ENCODE measurements at regions not wholly inside any gene's neighbourhood (a gene's known extent, or its start where the extent isn't known, plus 50 kb on each side); places are given as distances from the start of the nearest gene placed in this dataset.

- H3K27ac Mint-ChIP-seq, result no peak overlapping the region
- no peaks in the 10 kb centered on the region for H3K27me3 Mint-ChIP-seq
- H3K4me3 Mint-ChIP-seq (ENCODE audit: low read depth), result no peak overlapping the region
- H3K9me3 Mint-ChIP-seq (ENCODE audit: low read depth), result no peaks in the 10 kb centered on the region
- H3K36me3 Mint-ChIP-seq (ENCODE audit: insufficient read depth), result no peaks in the 10 kb centered on the region
- no peak for DNase-seq (ENCODE audit: low spot score, unreplicated experiment)
- no peak for TF ChIP-seq CTCF (IDR thresholded peaks at IDR 0.05; ENCODE audit: unreplicated experiment)
- H3K4me1 Mint-ChIP-seq (ENCODE audit: low read depth), result no peaks in the 10 kb centered on the region
Observed at GRCh38 chr3:27960133-27960532, 238.0 kb upstream of the EOMES start.

GRCh38 chr3:27963519-27963918 lies 241.4 kb upstream of the EOMES start:
- DNase-seq (ENCODE audit: low spot score, unreplicated experiment), result no peak
- no peaks in the 10 kb centered on the region for H3K9me3 Mint-ChIP-seq (ENCODE audit: low read depth)

GRCh38 chr3:27971600-27971999 lies 249.5 kb upstream of the EOMES start:
- TF ChIP-seq CTCF (IDR thresholded peaks at IDR 0.05; ENCODE audit: unreplicated experiment), result no peak
- Mint-ChIP-seq H3K27ac (no peak overlapping the region), H3K27me3 (no peaks in the 10 kb centered on the region), H3K4me1 (ENCODE audit: low read depth) (peaks cover 17% of the 10 kb centered on the region), H3K9me3 (ENCODE audit: low read depth) (no peaks in the 10 kb centered on the region), H3K4me3 (ENCODE audit: low read depth) (no peak overlapping the region), H3K36me3 (ENCODE audit: insufficient read depth) (no peaks in the 10 kb centered on the region)
- no peak for DNase-seq (ENCODE audit: low spot score, unreplicated experiment)

More at GRCh38 chr3:27963519-27963918, 241.4 kb upstream of the EOMES start:
- Mint-ChIP-seq H3K36me3 (ENCODE audit: insufficient read depth) (no peaks in the 10 kb centered on the region), H3K4me3 (ENCODE audit: low read depth) (no peak overlapping the region), H3K4me1 (ENCODE audit: low read depth) (no peaks in the 10 kb centered on the region), H3K27me3 (no peaks in the 10 kb centered on the region), H3K27ac (no peak overlapping the region)
- TF ChIP-seq CTCF (IDR thresholded peaks at IDR 0.05; ENCODE audit: unreplicated experiment), result no peak

GRCh38 chr3:27976933-27977332 lies 254.8 kb upstream of the EOMES start:
- H3K9me3 Mint-ChIP-seq (ENCODE audit: low read depth), result no peaks in the 10 kb centered on the region
- H3K36me3 Mint-ChIP-seq (ENCODE audit: insufficient read depth), result no peaks in the 10 kb centered on the region
- no peak for TF ChIP-seq CTCF (IDR thresholded peaks at IDR 0.05; ENCODE audit: unreplicated experiment)
- H3K4me3 Mint-ChIP-seq (ENCODE audit: low read depth), result no peak overlapping the region
- H3K4me1 Mint-ChIP-seq (ENCODE audit: low read depth), result peaks cover 4% of the 10 kb centered on the region
- H3K27me3 Mint-ChIP-seq, result no peaks in the 10 kb centered on the region
- no peak for DNase-seq (ENCODE audit: low spot score, unreplicated experiment)
- H3K27ac Mint-ChIP-seq, result no peak overlapping the region

- Mint-ChIP-seq H3K27ac (no peak overlapping the region), H3K9me3 (ENCODE audit: low read depth) (no peaks in the 10 kb centered on the region), H3K4me3 (ENCODE audit: low read depth) (no peak overlapping the region), H3K27me3 (no peaks in the 10 kb centered on the region), H3K36me3 (ENCODE audit: insufficient read depth) (no peaks in the 10 kb centered on the region), H3K4me1 (ENCODE audit: low read depth) (peaks cover under 1% of the 10 kb centered on the region)
- no peak for DNase-seq (ENCODE audit: low spot score, unreplicated experiment)
- no peak for TF ChIP-seq CTCF (IDR thresholded peaks at IDR 0.05; ENCODE audit: unreplicated experiment)
Observed at GRCh38 chr3:27978440-27978839, 256.3 kb upstream of the EOMES start.

Data from progenitor cell of endocrine pancreas (in vitro differentiated cells).